ENCODE measurements at regions not wholly inside any gene's neighbourhood (a gene's known extent, or its start where the extent isn't known, plus 50 kb on each side); places are given as distances from the start of the nearest gene placed in this dataset.
A peak's percentile ranks its signal among the peaks of the same experiment; 100 is the strongest.

GRCh38 chr1:177780096-177780700 lies 189.7 kb downstream of the SEC16B start:
- H3K27ac ChIP-seq (replicated peaks; ENCODE audit: low read length), result no peak overlapping the region
- H3K79me1 ChIP-seq (ENCODE audit: low read depth, low read length), result no peaks in the 10 kb centered on the region
- no peak overlapping the region for H2BK5ac ChIP-seq (ENCODE audit: low read length)
- no peak overlapping the region for H2BK120ac ChIP-seq (ENCODE audit: low read depth, low read length)
- no peak overlapping the region for H3K23ac ChIP-seq (ENCODE audit: low read depth, low read length, poor library complexity)
- H3K9me3 ChIP-seq (replicated peaks in 1 of 2; ENCODE audit: control insufficient read depth in 2 of 2, insufficient read depth in 1 of 2, low read depth in 1 of 2, low read length in 2 of 2), result no peaks in the 10 kb centered on the region
- H2BK12ac ChIP-seq (ENCODE audit: low read length), result no peak overlapping the region
- H3K4me3 ChIP-seq (ENCODE audit: low read length in 2 of 2), result no peak overlapping the region
- no peaks in the 10 kb centered on the region for H3K36me3 ChIP-seq (replicated peaks in 1 of 2; ENCODE audit: control insufficient read depth in 2 of 2, insufficient read depth in 2 of 2, low read length in 2 of 2)
- no peak overlapping the region for H3K4me2 ChIP-seq (ENCODE audit: insufficient read depth, low read length, poor library complexity, severe bottlenecking)
- no peak overlapping the region for H3K9ac ChIP-seq (ENCODE audit: low read depth, low read length, poor library complexity)
- H2AK5ac ChIP-seq (ENCODE audit: low read depth, low read length), result no peak overlapping the region
- H3K4ac ChIP-seq (ENCODE audit: low read length), result no peak overlapping the region
- no peak overlapping the region for H3K14ac ChIP-seq (ENCODE audit: low read length)
- WGBS, 2 donors (ENCODE audit: extremely low coverage in 2 of 2, insufficient read length in 2 of 2, insufficient replicate concordance in 1 of 2), result no CpG with 5 or more reads among the region's 5 CpGs
- H3K27me3 ChIP-seq (ENCODE audit: control insufficient read depth in 3 of 3, insufficient read depth in 3 of 3, low read depth in 1 of 3, low read length in 3 of 3), result no peaks in the 10 kb centered on the region
- no peak for DNase-seq (ENCODE audit: low spot score)
- peaks cover 0 to 15% of the 10 kb centered on the region in 2 donors for H3K4me1 ChIP-seq (ENCODE audit: control insufficient read depth in 2 of 2, insufficient read depth in 1 of 2, low read depth in 1 of 2, low read length in 2 of 2)
- no peak overlapping the region for H2AFZ ChIP-seq (ENCODE audit: low read length)
- H3K18ac ChIP-seq (ENCODE audit: low read length), result no peak overlapping the region
- H4K8ac ChIP-seq (ENCODE audit: low read depth, low read length), result no peak overlapping the region
- H2BK15ac ChIP-seq (ENCODE audit: low read length), result no peak overlapping the region
- no peak overlapping the region for H4K91ac ChIP-seq (ENCODE audit: low read depth, low read length, poor library complexity)

GRCh38 chr1:177779166-177779965 lies 190.5 kb downstream of the SEC16B start:
- Histone ChIP-seq H3K27ac (replicated peaks; ENCODE audit: low read length) (peak overlapping the region; percentile 32), H3K79me1 (ENCODE audit: low read depth, low read length) (no peaks in the 10 kb centered on the region), H3K9ac (ENCODE audit: low read depth, low read length, poor library complexity) (no peak overlapping the region), H3K9me3 (replicated peaks in 1 of 2; ENCODE audit: control insufficient read depth in 2 of 2, insufficient read depth in 1 of 2, low read depth in 1 of 2, low read length in 2 of 2) (no peaks in the 10 kb centered on the region), H3K27me3 (ENCODE audit: control insufficient read depth in 3 of 3, insufficient read depth in 3 of 3, low read depth in 1 of 3, low read length in 3 of 3) (no peaks in the 10 kb centered on the region), H3K4me2 (ENCODE audit: insufficient read depth, low read length, poor library complexity, severe bottlenecking) (no peak overlapping the region), H3K4me3 (ENCODE audit: low read length in 2 of 2) (no peak overlapping the region), H2BK5ac (ENCODE audit: low read length) (no peak overlapping the region), H2BK15ac (ENCODE audit: low read length) (no peak overlapping the region), H3K23ac (ENCODE audit: low read depth, low read length, poor library complexity) (no peak overlapping the region), H3K18ac (ENCODE audit: low read length) (no peak overlapping the region), H3K36me3 (replicated peaks in 1 of 2; ENCODE audit: control insufficient read depth in 2 of 2, insufficient read depth in 2 of 2, low read length in 2 of 2) (no peaks in the 10 kb centered on the region), H2BK12ac (ENCODE audit: low read length) (no peak overlapping the region), H2AFZ (ENCODE audit: low read length) (no peak overlapping the region), H3K4me1 (ENCODE audit: control insufficient read depth in 2 of 2, insufficient read depth in 1 of 2, low read depth in 1 of 2, low read length in 2 of 2) (peaks cover 0 to 9% of the 10 kb centered on the region in 2 donors), H3K4ac (ENCODE audit: low read length) (no peak overlapping the region), H4K91ac (ENCODE audit: low read depth, low read length, poor library complexity) (no peak overlapping the region), H2BK120ac (ENCODE audit: low read depth, low read length) (no peak overlapping the region), H3K14ac (ENCODE audit: low read length) (no peak overlapping the region), H4K8ac (ENCODE audit: low read depth, low read length) (no peak overlapping the region), H2AK5ac (ENCODE audit: low read depth, low read length) (no peak overlapping the region)
- WGBS, 2 donors (ENCODE audit: extremely low coverage in 2 of 2, insufficient read length in 2 of 2, insufficient replicate concordance in 1 of 2), result no CpG with 5 or more reads among the region's 10 CpGs
- no peak for DNase-seq (ENCODE audit: low spot score)

GRCh38 chr1:177775924-177776323 lies 193.9 kb downstream of the SEC16B start:
- no peaks in the 10 kb centered on the region for H3K27me3 ChIP-seq (ENCODE audit: control insufficient read depth in 3 of 3, insufficient read depth in 3 of 3, low read depth in 1 of 3, low read length in 3 of 3)
- no peak overlapping the region for H3K23ac ChIP-seq (ENCODE audit: low read depth, low read length, poor library complexity)
- DNase-seq (ENCODE audit: low spot score), result no peak
- peaks cover 0 to 6% of the 10 kb centered on the region in 2 donors for H3K4me1 ChIP-seq (ENCODE audit: control insufficient read depth in 2 of 2, insufficient read depth in 1 of 2, low read depth in 1 of 2, low read length in 2 of 2)
- H3K9me3 ChIP-seq (replicated peaks in 1 of 2; ENCODE audit: control insufficient read depth in 2 of 2, insufficient read depth in 1 of 2, low read depth in 1 of 2, low read length in 2 of 2), result peaks cover 0 to 1% of the 10 kb centered on the region in 2 donors
- H3K14ac ChIP-seq (ENCODE audit: low read length), result no peak overlapping the region
- no peak overlapping the region for H2AFZ ChIP-seq (ENCODE audit: low read length)
- no peaks in the 10 kb centered on the region for H3K36me3 ChIP-seq (replicated peaks in 1 of 2; ENCODE audit: control insufficient read depth in 2 of 2, insufficient read depth in 2 of 2, low read length in 2 of 2)
- no peak overlapping the region for H2BK15ac ChIP-seq (ENCODE audit: low read length)
- no peak overlapping the region for H2BK120ac ChIP-seq (ENCODE audit: low read depth, low read length)
- WGBS, 2 donors (ENCODE audit: extremely low coverage in 2 of 2, insufficient read length in 2 of 2, insufficient replicate concordance in 1 of 2), result no CpG with 5 or more reads among the region's 4 CpGs
- H3K79me1 ChIP-seq (ENCODE audit: low read depth, low read length), result no peaks in the 10 kb centered on the region
- no peak overlapping the region for H3K4me3 ChIP-seq (ENCODE audit: low read length in 2 of 2)
- H3K18ac ChIP-seq (ENCODE audit: low read length), result no peak overlapping the region
- no peak overlapping the region for H3K4ac ChIP-seq (ENCODE audit: low read length)
- no peak overlapping the region for H3K9ac ChIP-seq (ENCODE audit: low read depth, low read length, poor library complexity)
- no peak overlapping the region for H4K91ac ChIP-seq (ENCODE audit: low read depth, low read length, poor library complexity)
- no peak overlapping the region for H2BK5ac ChIP-seq (ENCODE audit: low read length)
- H3K27ac ChIP-seq (replicated peaks; ENCODE audit: low read length), result no peak overlapping the region
- H4K8ac ChIP-seq (ENCODE audit: low read depth, low read length), result no peak overlapping the region
- no peak overlapping the region for H2BK12ac ChIP-seq (ENCODE audit: low read length)
- no peak overlapping the region for H3K4me2 ChIP-seq (ENCODE audit: insufficient read depth, low read length, poor library complexity, severe bottlenecking)
- H2AK5ac ChIP-seq (ENCODE audit: low read depth, low read length), result no peak overlapping the region

GRCh38 chr1:177772386-177772960 lies 197.4 kb downstream of the SEC16B start:
- Histone ChIP-seq H3K79me1 (ENCODE audit: low read depth, low read length) (no peaks in the 10 kb centered on the region), H3K14ac (ENCODE audit: low read length) (no peak overlapping the region), H3K9ac (ENCODE audit: low read depth, low read length, poor library complexity) (no peak overlapping the region), H3K36me3 (replicated peaks in 1 of 2; ENCODE audit: control insufficient read depth in 2 of 2, insufficient read depth in 2 of 2, low read length in 2 of 2) (no peaks in the 10 kb centered on the region), H3K4me1 (ENCODE audit: control insufficient read depth in 2 of 2, insufficient read depth in 1 of 2, low read depth in 1 of 2, low read length in 2 of 2) (peaks cover 0 to 4% of the 10 kb centered on the region in 2 donors), H3K9me3 (replicated peaks in 1 of 2; ENCODE audit: control insufficient read depth in 2 of 2, insufficient read depth in 1 of 2, low read depth in 1 of 2, low read length in 2 of 2) (peaks cover 0 to 1% of the 10 kb centered on the region in 2 donors), H3K27ac (replicated peaks; ENCODE audit: low read length) (no peak overlapping the region), H4K8ac (ENCODE audit: low read depth, low read length) (no peak overlapping the region), H3K4me3 (ENCODE audit: low read length in 2 of 2) (no peak overlapping the region), H3K23ac (ENCODE audit: low read depth, low read length, poor library complexity) (no peak overlapping the region), H3K18ac (ENCODE audit: low read length) (no peak overlapping the region), H3K4me2 (ENCODE audit: insufficient read depth, low read length, poor library complexity, severe bottlenecking) (no peak overlapping the region), H3K27me3 (ENCODE audit: control insufficient read depth in 3 of 3, insufficient read depth in 3 of 3, low read depth in 1 of 3, low read length in 3 of 3) (no peaks in the 10 kb centered on the region), H2BK120ac (ENCODE audit: low read depth, low read length) (no peak overlapping the region), H2AK5ac (ENCODE audit: low read depth, low read length) (no peak overlapping the region), H2BK12ac (ENCODE audit: low read length) (no peak overlapping the region), H4K91ac (ENCODE audit: low read depth, low read length, poor library complexity) (no peak overlapping the region), H3K4ac (ENCODE audit: low read length) (no peak overlapping the region), H2BK5ac (ENCODE audit: low read length) (no peak overlapping the region), H2AFZ (ENCODE audit: low read length) (no peak overlapping the region), H2BK15ac (ENCODE audit: low read length) (no peak overlapping the region)
- no CpG with 5 or more reads among the region's 3 CpGs for WGBS, 2 donors (ENCODE audit: extremely low coverage in 2 of 2, insufficient read length in 2 of 2, insufficient replicate concordance in 1 of 2)
- no peak for DNase-seq (ENCODE audit: low spot score)

All from neuronal stem cell (in vitro differentiated cells).